Fibroblast of skin of abdomen (primary cell): ENCODE measurements at regions not wholly inside any gene's neighbourhood (a gene's known extent, or its start where the extent isn't known, plus 50 kb on each side); places are given as distances from the start of the nearest gene placed in this dataset.

Experiments
- DNase-seq: peaks from one replicate; pipeline ENCODE4 v3.0.0-alpha.2; 2013

- DNase-seq: no peak
Observed at GRCh38 chr2:128380061-128380889, 61.6 kb upstream of the HS6ST1 start.

- no peak for DNase-seq
Observed at GRCh38 chr2:128380961-128381938, 62.6 kb upstream of the HS6ST1 start.

- DNase-seq: no peak
Observed at GRCh38 chr2:128384446-128384845, 65.8 kb upstream of the HS6ST1 start.

- no peak for DNase-seq
Observed at GRCh38 chr2:128384956-128385355, 66.3 kb upstream of the HS6ST1 start.

GRCh38 chr2:128385365-128385764 lies 66.7 kb upstream of the HS6ST1 start:
- no peak for DNase-seq

- DNase-seq: no peak
Observed at GRCh38 chr2:128386066-128386465, 67.4 kb upstream of the HS6ST1 start.

GRCh38 chr2:128388499-128388941 lies 69.9 kb upstream of the HS6ST1 start:
- DNase-seq: peak; percentile 30

GRCh38 chr2:128389388-128390086 lies 70.9 kb upstream of the HS6ST1 start:
- DNase-seq: no peak

- DNase-seq: no peak
Observed at GRCh38 chr2:128390256-128390990, 71.8 kb upstream of the HS6ST1 start.

GRCh38 chr2:128390991-128391630 lies 72.4 kb upstream of the HS6ST1 start:
- DNase-seq: no peak

GRCh38 chr2:128391679-128392078 lies 73.0 kb upstream of the HS6ST1 start:
- DNase-seq: no peak

- DNase-seq: no peak
Observed at GRCh38 chr2:128392207-128392606, 73.5 kb upstream of the HS6ST1 start.

- DNase-seq: no peak
Observed at GRCh38 chr2:128394007-128394730, 75.5 kb upstream of the HS6ST1 start.

GRCh38 chr2:128395196-128395595 lies 76.5 kb upstream of the HS6ST1 start:
- no peak for DNase-seq

- peak; percentile 72 for DNase-seq
Observed at GRCh38 chr2:128395640-128396499, 77.2 kb upstream of the HS6ST1 start.

GRCh38 chr2:128396500-128396891 lies 77.8 kb upstream of the HS6ST1 start:
- peak; percentile 80 for DNase-seq

- DNase-seq: peak; percentile 56
Observed at GRCh38 chr2:128396946-128397345, 78.3 kb upstream of the HS6ST1 start.

GRCh38 chr2:128399256-128399655 lies 80.6 kb upstream of the HS6ST1 start:
- no peak for DNase-seq

- no peak for DNase-seq
Observed at GRCh38 chr2:128399690-128400291, 81.1 kb upstream of the HS6ST1 start.
